ENCODE measurements at regions not wholly inside any gene's neighbourhood (a gene's known extent, or its start where the extent isn't known, plus 50 kb on each side); places are given as distances from the start of the nearest gene placed in this dataset.

DNA sequence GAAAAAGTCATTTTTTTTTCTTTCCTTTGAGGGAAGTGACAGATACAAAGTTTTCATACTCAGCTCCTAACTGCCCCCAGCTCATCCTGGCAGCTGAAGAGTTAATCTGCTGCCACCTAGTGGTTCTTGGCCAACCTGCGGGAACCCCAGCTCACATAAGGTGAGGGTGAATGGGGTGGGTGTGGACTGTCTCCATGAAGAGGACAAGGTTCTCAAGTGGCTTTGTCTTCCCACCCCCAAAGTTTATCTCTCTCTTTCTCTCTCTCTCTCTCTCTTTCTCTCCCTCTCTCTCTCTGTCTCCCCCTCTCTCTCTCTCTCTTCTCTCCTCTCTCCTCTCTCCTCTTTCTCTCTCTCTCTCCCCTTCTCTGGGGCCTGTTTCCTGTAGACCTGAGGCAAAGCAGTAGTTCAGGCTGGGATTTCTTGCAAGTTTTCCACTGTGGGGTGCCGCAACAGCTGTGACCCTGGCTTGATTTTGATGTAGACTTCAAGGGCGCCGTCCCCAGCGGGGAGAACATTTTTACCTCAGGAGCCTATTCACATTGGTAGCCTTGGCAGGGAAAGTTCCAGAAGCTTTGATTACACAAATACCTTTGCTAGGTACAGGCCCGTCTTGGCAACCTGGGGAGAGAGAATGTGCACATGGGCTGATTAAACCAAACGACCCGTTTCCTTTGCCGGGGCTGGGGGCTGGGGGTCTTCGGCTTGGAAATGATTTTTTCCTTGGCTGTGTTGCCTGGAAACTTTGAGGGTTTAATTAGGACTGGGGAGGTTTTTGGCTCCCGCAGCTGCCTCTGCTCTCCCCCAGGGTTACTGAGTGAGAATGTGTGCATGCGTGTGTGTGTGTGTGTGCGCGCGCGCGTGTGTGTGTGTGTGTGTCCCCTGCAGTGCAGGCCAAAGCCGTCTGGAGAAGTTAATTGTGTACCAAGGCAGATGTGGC, 135.9 kb downstream of the TM2D1 start:
- no peak for TF ChIP-seq EZH2 (IDR thresholded peaks at IDR 0.05)
- no peak for TF ChIP-seq POLR2AphosphoS5 (IDR thresholded peaks at IDR 0.05; ENCODE audit: borderline replicate concordance, low read depth, low read length)

Measured in SK-N-MC (cell line).